Activated naive CD4-positive, alpha-beta T cell treated with anti-CD3 and anti-CD28 coated beads, Interleukin-2, amount 50 U/mL, for 24 hours (primary cell): ENCODE measurements at regions not wholly inside any gene's neighbourhood (a gene's known extent, or its start where the extent isn't known, plus 50 kb on each side); places are given as distances from the start of the nearest gene placed in this dataset.

ENCODE experiments used
- H3K27ac Mint-ChIP-seq: one replicate; pipeline ENCODE4 v1.8.0; 2021; ENCODE audit warnings: mild to moderate bottlenecking, mixed read lengths
- H3K27me3 Mint-ChIP-seq: one replicate; pipeline ENCODE4 v1.8.0; 2021; ENCODE audit warnings: mixed read lengths
- H3K36me3 Mint-ChIP-seq: one replicate; pipeline ENCODE4 v1.8.0; 2021; ENCODE audit warnings: mixed read lengths
- H3K4me1 Mint-ChIP-seq: one replicate; pipeline ENCODE4 v1.8.0; 2021; ENCODE audit warnings: mixed read lengths
- H3K4me3 Mint-ChIP-seq: one replicate; pipeline ENCODE4 v1.8.0; 2021; ENCODE audit warnings: mild to moderate bottlenecking, mixed read lengths
- H3K9me3 Mint-ChIP-seq: one replicate; pipeline ENCODE4 v1.8.0; 2021; ENCODE audit warnings: mixed read lengths

DNA sequence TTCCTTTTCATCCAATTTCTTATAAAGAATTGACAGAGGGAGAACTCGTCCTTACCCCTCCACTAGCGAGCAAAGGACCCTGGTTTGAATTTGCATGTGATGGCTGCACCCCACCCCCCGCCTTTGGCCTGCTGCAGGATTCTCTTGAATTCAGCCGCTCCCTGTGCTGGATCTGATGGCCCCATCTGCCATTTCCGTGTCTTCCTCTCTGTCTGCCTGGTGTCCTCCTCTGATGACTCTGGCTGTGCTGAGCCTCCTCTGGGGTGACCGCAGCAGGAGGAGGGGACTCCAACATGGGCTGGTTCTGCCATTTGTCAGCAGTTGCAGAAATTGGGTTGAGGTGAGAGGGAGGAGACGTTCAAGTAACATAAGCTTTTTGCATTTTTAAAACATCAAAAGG lies 188.8 kb downstream of the DLL1 start:
- Mint-ChIP-seq H3K27me3 (peaks cover 5% of the 10 kb centered on the region), H3K36me3 (no peaks in the 10 kb centered on the region), H3K4me1 (no peaks in the 10 kb centered on the region), H3K27ac (no peak overlapping the region), H3K4me3 (no peak overlapping the region), H3K9me3 (no peaks in the 10 kb centered on the region)

DNA sequence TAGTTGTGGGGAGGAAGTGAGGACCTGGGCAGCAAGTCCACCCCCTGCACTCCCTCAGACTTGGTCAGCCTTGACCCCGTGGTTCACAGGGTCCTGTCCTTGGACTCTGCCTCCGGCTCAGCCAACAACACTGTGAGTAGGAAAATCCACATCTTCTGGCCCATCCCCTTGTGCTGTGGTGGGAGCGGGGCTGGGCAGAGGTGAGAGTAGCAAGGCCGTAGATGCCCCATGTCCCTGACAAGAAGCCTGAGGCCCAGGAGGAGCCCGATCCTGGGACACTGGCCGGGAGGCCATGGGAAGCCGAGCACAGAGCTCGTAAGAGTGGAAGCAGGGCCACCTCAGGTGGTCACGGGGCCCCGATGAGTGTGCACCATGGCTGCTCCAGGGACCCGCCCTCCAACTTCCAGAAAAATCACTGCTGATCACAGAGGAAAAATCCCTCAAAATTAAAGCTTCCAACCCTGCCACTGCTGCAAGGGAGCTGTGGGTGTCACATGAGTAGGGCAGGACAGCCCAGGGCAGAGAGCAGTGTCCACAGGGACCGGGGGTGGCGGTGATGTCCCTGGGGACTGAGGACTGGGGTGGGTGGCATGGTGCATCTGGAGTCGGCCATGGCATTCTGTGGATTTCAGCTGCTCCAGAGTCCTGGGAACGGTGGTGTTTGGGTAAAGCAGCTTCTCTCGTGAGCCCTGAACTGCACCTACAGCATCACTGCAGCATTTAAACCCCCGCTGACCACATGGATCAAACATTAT lies 189.4 kb downstream of the DLL1 start:
- H3K4me1 Mint-ChIP-seq = no peaks in the 10 kb centered on the region
- H3K4me3 Mint-ChIP-seq = no peak overlapping the region
- no peaks in the 10 kb centered on the region for H3K9me3 Mint-ChIP-seq
- no peak overlapping the region for H3K27ac Mint-ChIP-seq
- H3K27me3 Mint-ChIP-seq = peaks cover 5% of the 10 kb centered on the region
- no peaks in the 10 kb centered on the region for H3K36me3 Mint-ChIP-seq

DNA sequence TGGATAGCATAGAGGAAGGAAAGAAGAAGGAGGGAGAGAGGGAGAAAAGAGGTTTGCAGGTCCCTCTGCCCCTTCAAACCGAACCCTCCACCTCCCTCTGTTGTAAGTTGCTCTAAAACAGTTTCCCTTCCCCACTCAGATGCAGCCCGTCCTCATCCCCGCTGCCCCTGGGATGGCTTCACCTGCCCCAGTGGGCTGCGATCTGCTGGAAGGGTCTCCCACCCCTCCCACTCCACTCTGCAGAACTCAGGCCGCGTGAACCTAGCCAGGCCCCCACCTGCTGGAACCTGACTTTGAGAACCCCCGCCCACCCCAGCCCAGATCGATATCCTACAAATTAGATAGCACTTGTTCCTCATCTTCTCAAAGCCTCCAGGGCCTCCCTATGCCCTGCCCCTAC lies 190.8 kb downstream of the DLL1 start:
- Mint-ChIP-seq H3K36me3 (no peaks in the 10 kb centered on the region), H3K27ac (no peak overlapping the region), H3K9me3 (no peaks in the 10 kb centered on the region), H3K4me3 (no peak overlapping the region), H3K27me3 (peaks cover 5% of the 10 kb centered on the region), H3K4me1 (no peaks in the 10 kb centered on the region)

DNA sequence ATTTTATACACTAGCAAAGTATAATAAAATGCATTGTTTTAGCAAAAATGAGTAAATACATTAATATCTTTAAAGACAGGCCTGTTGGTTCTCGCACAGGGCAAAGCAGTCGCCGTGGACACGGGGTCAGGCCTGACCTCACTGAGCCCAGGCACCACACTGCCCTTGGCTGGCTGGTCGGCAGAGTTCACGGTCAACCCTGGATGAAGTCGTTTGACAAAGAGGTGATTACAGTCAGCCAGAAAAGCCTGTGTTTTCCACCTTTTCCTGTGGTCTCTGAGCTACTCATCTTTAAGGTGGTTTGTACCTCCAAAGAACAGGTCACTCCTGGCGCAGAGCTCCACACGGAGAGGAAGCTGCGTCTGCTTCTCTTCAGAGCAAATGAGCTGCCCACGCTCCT lies 191.5 kb downstream of the DLL1 start:
- Mint-ChIP-seq H3K4me3 (no peak overlapping the region), H3K4me1 (no peaks in the 10 kb centered on the region), H3K27ac (no peak overlapping the region), H3K27me3 (peaks cover 5% of the 10 kb centered on the region), H3K36me3 (no peaks in the 10 kb centered on the region), H3K9me3 (no peaks in the 10 kb centered on the region)

DNA sequence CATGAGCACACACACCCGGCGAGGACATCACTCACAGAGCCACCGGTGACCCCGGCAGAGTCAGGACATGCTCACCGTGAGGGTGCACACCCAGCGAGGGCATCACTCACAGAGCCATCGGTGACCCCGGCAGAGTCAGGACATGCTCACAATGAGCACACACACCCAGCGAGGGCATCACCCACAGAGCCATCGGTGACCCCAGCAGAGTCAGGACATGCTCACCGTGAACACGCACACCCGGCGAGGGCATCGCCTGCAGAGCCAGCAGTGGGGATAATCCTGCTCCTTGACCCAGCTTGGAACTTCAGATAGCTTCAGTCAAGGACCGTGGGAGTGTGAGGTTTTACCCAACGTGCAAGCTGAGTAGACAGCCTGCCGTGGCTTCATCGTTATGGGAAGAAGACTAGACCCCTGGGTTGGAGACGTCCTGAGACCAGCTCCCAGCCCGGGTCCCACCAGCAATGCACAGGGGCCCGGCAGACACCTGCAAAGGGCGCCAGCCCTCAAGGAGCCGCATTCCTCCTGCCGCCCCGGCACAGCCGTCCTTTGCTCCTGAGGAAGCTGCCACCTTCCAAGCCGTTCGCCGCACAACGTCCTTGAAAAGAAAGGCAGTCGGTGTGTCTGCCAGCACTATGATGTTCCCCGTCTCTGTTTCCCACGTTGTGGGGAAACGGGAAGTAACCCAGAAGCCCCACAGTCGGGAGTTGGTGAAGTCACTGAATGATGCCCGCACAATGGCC lies 192.3 kb downstream of the DLL1 start:
- Mint-ChIP-seq H3K9me3 (no peaks in the 10 kb centered on the region), H3K4me3 (no peak overlapping the region), H3K4me1 (no peaks in the 10 kb centered on the region), H3K36me3 (no peaks in the 10 kb centered on the region), H3K27me3 (peaks cover 5% of the 10 kb centered on the region), H3K27ac (no peak overlapping the region)

DNA sequence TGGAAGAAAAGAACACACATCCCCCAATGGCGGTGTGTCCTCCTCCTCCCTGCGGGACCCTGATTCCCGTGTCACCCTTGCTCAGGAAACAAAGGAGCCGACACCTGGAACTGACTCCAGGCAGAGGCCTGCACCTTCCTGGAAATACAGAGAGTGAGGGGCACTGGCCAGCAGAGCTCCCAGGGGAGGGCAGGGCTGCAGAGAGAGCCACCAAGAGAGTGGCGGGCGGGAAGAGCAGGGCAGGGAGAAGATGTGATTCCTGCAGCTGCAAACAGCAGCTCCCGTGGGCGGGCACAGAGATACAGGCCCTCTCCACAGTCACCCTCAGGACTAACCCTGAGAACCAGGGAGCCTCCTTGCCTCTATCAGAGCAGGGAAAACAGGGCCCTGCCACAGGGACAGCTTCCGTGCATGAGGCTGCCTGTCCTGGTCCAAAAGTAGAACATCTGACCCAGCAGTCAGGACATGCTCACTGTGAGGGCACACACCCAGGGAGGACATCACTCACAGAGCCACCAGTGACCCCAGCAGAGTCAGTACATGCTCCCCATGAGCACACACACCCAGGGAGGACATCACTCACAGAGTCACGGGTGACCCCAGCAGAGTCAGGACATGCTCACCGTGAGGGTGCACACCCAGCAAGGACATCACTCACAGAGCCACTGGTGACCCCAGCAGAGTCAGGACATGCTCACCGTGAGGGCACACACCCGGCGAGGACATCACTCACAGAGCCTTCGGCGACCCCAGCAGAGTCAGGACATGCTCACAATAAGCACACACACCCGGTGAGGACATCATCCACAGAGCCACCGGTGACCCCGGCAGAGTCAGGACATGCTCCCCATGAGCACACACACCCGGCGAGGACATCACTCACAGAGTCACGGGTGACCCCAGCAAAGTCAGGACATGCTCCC lies 193.1 kb downstream of the DLL1 start:
- no peaks in the 10 kb centered on the region for H3K4me1 Mint-ChIP-seq
- H3K9me3 Mint-ChIP-seq = no peaks in the 10 kb centered on the region
- peaks cover 5% of the 10 kb centered on the region for H3K27me3 Mint-ChIP-seq
- no peak overlapping the region for H3K27ac Mint-ChIP-seq
- no peak overlapping the region for H3K4me3 Mint-ChIP-seq
- no peaks in the 10 kb centered on the region for H3K36me3 Mint-ChIP-seq

DNA sequence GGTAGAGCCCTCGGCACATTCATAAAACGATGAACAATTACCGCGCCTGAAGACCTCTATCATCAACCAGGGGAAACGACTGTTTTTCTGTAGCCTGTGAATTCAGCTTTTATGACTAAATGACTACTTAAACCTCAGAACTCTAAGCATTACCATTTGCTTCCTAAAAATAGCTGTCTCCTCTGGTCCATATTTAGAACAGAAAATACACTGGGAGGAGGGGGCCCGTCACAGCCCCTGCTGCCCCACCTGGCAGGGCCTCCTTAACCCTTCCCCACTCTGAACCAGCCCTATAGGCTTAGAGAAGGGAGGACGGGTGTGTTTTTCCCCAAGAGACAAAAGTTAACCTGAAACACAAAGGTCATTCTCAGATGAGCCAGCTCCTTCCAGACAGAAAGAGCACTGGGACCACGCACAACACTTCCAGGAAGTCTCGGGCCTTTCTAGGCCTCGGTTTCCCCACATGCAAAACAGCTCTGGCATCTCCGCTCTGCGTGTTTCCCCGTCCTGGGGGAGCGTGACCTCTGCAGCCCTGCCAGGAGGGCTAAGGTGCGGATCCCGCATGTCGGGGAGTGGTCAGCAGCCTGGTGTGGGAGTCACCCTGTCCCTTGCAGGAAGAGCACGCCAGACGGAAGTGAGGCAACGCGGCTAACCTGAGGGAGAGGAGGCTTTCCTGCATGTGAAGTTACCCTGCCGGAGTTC lies 193.9 kb downstream of the DLL1 start:
- H3K9me3 Mint-ChIP-seq = no peaks in the 10 kb centered on the region
- H3K27ac Mint-ChIP-seq = no peak overlapping the region
- no peaks in the 10 kb centered on the region for H3K36me3 Mint-ChIP-seq
- H3K27me3 Mint-ChIP-seq = peaks cover 5% of the 10 kb centered on the region
- H3K4me3 Mint-ChIP-seq = no peak overlapping the region
- no peaks in the 10 kb centered on the region for H3K4me1 Mint-ChIP-seq

DNA sequence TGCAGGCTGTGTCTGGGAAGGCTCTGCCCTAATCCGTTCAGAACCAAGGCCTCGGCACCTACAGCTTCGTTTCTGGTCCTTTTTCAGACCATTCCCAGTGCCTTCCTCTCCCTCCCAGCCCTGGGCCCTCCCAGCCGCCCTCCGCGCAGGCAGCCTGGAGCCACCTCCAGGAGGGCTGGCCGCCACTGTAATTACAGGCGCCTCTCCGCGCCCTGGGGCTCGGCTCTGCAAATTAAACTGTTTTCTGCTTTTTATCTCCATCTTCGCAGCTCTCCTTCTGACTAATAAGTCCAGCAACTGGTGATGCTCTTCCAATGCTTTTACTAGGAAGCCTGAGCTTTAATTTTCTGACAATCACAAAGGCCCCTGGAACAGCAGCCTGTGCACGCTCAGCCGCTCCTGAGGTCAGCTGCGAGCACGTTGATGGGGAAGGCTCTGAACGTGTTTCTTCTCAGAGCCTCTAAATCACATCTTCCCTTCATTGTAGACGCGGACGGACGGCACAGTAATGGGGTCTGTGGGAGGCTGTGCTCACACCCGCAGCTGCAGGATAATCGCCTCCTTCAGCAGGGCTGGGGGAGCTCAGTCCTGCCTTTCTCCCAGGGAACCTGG lies 194.6 kb downstream of the DLL1 start:
- H3K4me3 Mint-ChIP-seq = no peak overlapping the region
- H3K4me1 Mint-ChIP-seq = no peaks in the 10 kb centered on the region
- H3K9me3 Mint-ChIP-seq = no peaks in the 10 kb centered on the region
- no peaks in the 10 kb centered on the region for H3K36me3 Mint-ChIP-seq
- H3K27ac Mint-ChIP-seq = no peak overlapping the region
- peaks cover 5% of the 10 kb centered on the region for H3K27me3 Mint-ChIP-seq

DNA sequence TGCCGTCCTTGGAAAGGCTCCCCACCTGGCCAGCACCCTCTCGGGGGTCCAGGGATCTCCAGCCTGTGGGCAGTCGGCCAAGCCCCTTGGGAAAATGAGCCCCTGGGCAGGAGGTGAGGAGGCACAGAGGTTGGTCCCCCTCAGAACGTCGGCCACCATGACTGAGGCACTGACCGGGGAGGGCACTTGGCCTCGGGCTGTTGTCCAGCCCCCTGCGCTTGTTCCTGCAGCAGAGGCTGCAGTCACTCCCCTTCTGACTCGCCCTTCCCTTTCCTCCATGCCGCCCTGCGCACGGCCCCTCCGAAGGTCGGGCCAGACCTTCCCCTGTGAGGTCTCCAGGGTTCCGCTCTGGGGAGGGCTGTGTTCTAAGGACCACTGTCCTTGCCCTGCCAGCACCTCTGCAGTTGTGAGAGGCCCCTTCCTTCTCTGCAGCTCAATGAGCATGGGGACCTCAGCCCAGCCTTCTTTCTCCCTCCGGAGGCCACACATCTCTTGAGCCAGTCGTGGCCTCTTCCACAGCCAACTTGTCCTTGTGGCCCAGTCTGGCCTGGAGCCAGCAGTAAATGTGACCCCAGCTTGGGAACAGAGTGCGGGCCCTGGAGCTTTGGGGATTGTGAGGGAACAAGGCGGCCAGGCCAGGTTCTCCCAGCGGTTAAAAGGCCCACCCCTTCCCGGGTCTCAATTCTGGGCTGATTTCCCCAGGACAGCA lies 195.5 kb downstream of the DLL1 start:
- H3K4me3 Mint-ChIP-seq = no peak overlapping the region
- H3K36me3 Mint-ChIP-seq = no peaks in the 10 kb centered on the region
- peaks cover 4% of the 10 kb centered on the region for H3K4me1 Mint-ChIP-seq
- peaks cover 5% of the 10 kb centered on the region for H3K27me3 Mint-ChIP-seq
- no peak overlapping the region for H3K27ac Mint-ChIP-seq
- no peaks in the 10 kb centered on the region for H3K9me3 Mint-ChIP-seq

DNA sequence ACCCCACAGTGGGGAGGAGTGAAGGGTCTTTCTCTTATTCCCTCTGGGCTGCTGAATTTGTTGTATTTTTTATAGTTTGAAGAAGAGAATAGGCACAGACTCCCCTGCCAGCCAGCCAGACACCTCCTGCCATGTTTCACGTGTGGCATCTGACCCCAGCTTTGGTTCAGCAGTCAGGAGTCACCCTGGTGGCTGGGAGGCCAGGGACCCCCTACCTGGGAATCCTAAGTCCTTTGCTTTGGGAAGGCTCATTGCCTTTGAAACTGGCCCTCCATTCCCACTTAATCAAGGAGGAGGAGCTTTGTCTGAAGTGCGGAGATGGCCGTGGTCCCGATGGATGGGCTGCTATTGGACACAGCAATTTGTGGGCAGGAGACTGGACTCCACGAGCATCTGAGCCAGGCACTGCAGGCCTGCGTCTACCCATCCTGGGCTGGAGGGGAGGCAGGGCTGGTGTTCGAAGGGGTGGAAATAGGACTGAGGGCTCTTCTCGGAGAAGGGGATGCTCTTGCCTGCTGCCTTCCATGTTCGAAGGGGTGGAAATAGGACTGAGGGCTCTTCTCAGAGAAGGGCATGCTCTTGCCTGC lies 196.1 kb downstream of the DLL1 start:
- no peaks in the 10 kb centered on the region for H3K36me3 Mint-ChIP-seq
- H3K4me3 Mint-ChIP-seq = no peak overlapping the region
- no peaks in the 10 kb centered on the region for H3K9me3 Mint-ChIP-seq
- H3K4me1 Mint-ChIP-seq = peaks cover 11% of the 10 kb centered on the region
- peaks cover 5% of the 10 kb centered on the region for H3K27me3 Mint-ChIP-seq
- no peak overlapping the region for H3K27ac Mint-ChIP-seq

DNA sequence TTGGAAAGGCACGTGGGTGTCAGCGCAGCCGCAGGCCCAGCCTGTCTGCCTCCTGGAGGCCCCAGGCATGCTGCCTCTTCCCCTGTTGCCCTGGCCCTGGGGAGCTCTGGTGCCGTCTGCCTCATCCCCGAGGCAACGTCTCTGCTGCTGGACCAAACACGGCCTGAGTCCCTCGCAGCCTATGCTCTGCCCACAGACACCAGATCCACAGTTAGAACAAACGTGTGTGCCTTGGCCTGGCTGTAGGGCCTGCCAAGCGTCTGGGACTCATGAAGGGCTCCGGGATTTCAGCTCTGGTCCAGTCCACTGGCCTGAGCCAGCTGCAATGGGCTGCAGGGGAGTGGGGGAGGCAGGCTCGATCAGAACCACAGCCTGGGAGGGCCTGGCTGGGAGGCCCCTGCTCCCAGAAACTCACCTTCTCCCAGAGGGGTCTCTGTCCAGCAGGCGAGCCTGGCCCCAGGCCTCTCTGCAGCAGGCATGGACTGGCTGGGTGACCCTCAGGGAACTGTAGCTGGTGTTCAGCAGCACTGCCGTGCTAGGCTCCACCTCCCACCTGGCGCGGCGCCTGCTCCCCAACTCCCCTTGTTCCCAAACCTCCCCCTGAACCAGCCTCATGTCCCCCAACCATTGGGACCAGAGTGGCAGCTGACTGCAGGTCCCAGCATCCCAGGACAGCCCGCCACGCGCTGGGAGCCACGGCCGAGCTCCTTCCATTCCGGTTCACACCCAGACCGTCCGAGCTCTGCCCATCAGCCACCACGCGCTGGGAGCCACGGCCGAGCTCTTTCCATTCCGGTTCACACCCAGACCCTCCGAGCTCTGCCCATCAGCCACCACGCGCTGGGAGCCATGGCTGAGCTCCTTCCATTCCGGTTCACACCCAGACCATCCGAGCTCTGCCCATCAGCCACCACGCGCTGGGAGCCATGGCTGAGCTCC lies 197.0 kb downstream of the DLL1 start:
- H3K4me1 Mint-ChIP-seq = peaks cover 19% of the 10 kb centered on the region
- H3K36me3 Mint-ChIP-seq = no peaks in the 10 kb centered on the region
- H3K27ac Mint-ChIP-seq = no peak overlapping the region
- H3K4me3 Mint-ChIP-seq = no peak overlapping the region
- H3K9me3 Mint-ChIP-seq = no peaks in the 10 kb centered on the region
- peaks cover 1% of the 10 kb centered on the region for H3K27me3 Mint-ChIP-seq

DNA sequence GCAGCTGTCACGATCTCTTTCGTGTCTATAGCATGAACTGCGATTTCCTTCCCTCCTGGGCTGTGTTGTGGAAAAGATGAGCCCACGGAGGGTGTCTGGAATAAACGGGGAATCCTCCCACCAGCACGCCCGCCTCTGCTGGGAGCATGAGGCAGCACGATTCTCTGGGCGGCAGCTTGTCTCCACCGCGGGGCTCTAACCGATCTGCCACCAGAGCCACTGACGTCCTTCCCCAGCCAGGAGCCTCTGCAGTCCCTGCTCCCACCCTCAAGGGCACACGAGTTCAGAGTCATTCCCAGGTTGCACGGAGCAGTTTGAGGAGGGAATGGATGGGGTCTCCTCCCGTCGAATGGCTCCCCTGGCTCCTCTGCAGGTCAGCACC lies 197.6 kb downstream of the DLL1 start:
- H3K4me3 Mint-ChIP-seq = no peak overlapping the region
- no peaks in the 10 kb centered on the region for H3K9me3 Mint-ChIP-seq
- peaks cover 24% of the 10 kb centered on the region for H3K4me1 Mint-ChIP-seq
- H3K27me3 Mint-ChIP-seq = peaks cover 1% of the 10 kb centered on the region
- H3K27ac Mint-ChIP-seq = no peak overlapping the region
- no peaks in the 10 kb centered on the region for H3K36me3 Mint-ChIP-seq

DNA sequence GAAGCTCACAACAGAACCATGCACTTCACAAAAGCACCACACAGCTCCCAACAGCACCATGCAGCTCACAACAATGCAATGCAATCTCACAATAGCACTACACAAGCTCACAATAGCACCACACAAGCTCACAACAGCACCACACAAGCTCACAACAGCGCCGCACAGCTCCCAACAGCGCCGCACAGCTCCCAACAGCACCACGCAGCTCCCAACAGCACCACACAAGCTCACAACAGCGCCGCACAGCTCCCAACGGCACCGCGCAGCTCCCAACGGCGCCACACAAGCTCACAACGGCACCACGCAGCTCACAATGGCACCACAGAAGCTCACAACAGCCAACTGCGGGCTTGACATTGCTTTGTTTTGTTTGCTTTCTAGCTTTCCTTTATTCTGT lies 198.1 kb downstream of the DLL1 start:
- H3K9me3 Mint-ChIP-seq = no peaks in the 10 kb centered on the region
- no peak overlapping the region for H3K4me3 Mint-ChIP-seq
- peaks cover 29% of the 10 kb centered on the region for H3K4me1 Mint-ChIP-seq
- no peaks in the 10 kb centered on the region for H3K36me3 Mint-ChIP-seq
- no peak overlapping the region for H3K27ac Mint-ChIP-seq
- no peaks in the 10 kb centered on the region for H3K27me3 Mint-ChIP-seq
